HL-60/S4 (cell line): ENCODE measurements at regions not wholly inside any gene's neighbourhood (a gene's known extent, or its start where the extent isn't known, plus 50 kb on each side); places are given as distances from the start of the nearest gene placed in this dataset.
"Not testable (repeated sequence)": the region's sequence is repeated elsewhere in the genome, so short reads cannot be mapped to it uniquely, and the experiment has no call there.

ENCODE experiments used
- in situ Hi-C: fragments of 300-500 bp; cut with MboI; formaldehyde crosslinking; loops from 2 replicates; pipeline ENCODE4 v1.14.3; 2022; ENCODE audit warnings: low sequenced_read_pairs

DNA sequence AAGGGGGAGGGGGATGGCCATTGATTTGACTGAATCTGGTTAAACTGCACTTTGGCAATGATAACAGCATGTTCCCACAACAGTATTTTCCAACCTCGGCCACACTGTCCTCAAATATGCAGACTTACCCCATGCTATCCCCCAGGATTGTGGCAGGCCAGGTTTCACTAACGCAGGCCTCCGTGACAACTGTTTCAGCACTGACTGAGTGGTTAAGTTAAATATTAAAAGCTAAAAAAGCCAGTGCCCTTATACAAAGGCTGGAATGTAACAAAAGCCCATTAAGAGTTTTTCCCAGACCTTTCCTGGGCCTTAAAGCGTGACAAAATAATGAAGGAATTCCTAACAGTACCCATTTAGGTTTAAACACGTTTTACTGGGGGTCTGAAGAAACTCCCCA, 202.9 kb downstream of the USP25 start:
- in situ Hi-C loops = no loop called here

DNA sequence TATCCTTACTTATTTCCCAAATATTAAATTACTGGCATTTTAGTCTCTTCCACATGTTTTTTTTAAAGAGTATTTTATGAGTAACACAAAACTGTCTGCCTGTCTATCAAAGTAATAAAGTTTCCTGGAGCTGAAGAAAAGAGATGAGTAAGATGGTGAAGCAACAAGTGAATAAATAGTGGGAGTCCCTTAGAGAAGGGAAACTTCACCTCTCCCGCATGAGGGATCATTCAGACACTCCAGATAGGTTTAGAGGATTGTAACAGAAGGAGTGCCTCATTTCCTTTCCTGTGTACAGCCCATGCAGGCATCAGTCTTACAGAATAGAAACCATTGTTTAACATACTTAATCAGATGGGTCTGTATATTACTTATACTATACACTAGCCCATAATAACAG, 205.7 kb downstream of the USP25 start:
- in situ Hi-C loops = no loop called here

DNA sequence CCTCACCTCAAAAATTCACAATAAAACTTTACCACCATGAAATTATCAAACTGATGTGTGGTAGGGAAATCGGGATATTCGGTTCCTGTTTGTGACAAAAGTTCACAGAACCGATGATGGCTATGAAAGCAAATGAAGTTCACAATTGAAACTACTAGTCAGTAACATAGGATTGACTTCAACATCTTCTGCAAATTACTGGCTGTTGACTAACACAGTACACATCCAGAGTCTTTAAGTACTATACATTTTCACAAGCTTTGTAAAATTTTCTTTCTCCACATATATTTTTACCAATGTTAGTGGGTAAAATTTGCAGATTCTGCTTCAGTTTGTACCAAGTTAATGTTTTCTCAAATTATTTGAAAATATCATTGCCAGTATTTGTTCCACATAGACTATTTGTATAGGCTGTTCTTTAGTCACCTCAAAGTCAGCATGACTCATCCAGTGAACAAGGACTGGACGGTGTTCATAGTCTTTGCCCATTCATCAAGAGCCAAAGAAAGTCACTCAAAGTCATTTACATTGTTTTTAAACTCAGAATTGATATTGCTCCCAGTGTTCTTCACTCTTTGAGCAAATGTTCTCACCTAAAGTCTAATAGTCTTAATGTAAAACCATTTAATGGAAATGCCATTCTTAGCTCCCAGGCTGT, 213.4 kb downstream of the USP25 start:
- in situ Hi-C loops = no loop called here

DNA sequence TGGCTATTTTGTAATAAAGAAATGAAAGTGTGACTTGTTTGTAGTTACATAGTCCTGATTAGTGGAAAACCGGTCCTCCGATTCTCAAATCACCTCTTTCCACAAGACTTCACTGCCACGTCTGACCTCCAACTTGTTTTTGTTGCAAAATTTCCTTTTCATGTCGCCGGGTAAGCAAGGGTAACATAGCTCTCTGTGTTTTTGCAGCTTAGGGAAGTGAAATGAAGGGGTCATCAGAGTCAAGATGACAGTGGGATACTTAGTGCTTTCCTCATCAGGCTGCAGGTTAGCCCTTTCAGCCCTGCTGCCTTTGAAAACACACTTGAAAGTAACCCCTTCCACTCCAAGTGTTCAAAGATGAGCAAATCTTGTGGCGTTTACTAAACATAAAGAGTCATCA, 217.9 kb downstream of the USP25 start:
- in situ Hi-C loops = no loop called here

DNA sequence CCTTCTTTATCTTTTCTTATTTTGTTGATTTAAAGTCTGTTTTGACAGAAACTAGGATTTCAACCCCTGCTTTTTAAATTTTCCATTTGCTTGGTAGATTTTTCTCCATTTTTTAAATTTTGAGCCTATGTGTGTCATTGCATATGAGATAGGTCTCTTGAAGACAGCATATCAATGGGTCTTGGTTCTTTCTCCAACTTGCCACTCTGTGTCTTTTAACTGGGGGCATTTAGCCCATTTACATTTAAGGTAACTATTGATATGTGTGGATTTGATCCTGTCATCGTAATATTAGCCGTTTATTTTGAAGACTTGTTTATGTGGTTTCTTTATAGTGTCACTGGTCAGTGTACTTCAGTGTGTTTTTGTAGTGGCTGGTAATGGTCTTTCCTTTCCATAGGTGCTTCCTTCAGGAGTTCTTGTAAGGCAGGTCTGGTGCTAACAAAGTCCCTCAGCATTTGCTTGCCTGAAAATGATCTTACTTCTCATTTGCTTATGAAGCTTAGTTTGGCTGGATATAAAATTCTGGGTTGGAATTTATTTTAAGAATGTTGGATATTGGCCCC, 223.9 kb downstream of the USP25 start:
- in situ Hi-C loops = no loop called here

DNA sequence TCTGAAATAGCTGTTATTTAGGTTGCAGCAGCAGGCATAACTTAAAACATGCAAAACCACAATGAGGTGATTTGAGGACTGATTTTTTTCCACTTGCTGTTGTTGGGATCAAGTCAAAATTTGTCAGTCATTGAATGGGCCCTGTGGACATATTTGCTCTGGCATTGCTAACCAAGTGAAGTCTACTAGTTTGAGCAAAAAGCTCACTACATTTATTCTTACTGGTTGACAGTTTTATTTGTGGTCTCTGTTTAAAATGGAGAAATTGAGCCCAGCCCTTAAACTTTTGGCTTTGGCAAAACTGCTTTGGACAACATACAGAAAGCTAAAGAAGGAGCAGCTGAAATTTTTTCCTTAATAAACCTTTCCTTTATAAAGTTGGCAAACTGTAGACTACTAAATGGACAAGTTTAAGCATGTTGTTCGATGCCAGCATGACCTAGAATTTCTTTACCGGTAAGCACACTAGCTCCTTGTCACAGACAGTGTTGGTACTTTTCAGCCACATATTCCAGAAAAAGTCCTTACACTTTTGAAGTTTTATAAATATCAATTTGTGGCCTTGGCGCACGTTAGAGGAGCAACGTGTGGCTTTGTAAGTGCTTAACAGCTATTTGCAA, 234.6 kb downstream of the USP25 start:
- in situ Hi-C loops = no loop called here

DNA sequence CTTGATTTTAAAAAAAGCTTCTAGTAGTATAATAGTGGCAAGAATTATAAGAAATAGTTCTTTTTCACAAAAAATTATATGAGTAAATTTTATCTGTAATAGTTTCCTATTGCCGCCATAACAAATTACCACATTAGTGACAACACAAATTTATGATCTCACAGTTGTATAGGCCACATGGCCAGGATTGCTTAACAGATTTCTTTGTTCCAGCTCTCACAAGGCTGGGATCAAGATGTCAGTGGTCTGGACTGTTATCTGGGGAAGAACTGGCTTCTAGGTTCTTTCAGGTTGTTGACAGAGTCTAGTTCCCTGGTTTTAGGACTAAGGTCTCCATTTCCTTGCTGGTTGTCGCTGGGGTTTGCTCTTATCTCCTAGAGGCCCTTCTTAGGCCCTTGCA, 236.4 kb downstream of the USP25 start:
- in situ Hi-C loops = no loop called here

DNA sequence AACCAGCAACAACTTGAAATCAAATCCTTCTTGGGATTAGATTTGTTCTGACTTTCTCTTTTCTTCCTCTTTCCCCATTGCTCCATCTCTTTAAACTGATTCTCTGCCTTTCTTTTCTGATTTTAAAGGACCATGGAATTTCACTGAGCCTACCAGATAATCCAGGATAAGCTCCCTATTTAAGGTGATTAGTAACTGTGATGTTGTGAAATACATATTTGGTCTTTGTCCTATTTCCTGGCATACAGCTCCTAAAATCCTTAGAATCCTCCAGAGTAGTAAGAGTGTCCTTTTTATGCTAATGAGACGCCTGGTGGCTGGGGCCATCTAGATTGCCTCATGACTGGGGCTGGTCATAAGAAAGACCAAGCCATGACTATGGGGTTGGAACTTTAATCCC, 236.9 kb downstream of the USP25 start:
- in situ Hi-C loops = no loop called here

DNA sequence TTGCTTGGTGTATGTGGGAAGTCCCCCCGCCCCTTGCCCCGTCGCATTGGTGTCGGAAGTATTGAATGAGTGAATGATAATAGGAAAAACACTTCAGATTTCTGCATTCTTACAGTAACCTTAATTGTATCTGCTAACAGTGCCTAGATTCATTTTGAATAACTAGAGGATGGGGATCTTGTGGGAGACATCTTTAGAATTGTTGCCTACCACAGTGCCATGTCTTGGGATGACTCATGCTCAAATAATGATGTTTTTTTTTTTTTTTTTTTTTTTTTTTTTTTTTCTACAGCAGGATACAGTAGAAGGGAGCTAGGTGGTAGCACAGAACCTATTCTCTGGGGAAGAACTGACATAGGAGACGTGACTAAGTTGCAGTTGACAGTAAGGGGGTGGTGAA, 237.9 kb downstream of the USP25 start:
- in situ Hi-C loops = no loop called here

DNA sequence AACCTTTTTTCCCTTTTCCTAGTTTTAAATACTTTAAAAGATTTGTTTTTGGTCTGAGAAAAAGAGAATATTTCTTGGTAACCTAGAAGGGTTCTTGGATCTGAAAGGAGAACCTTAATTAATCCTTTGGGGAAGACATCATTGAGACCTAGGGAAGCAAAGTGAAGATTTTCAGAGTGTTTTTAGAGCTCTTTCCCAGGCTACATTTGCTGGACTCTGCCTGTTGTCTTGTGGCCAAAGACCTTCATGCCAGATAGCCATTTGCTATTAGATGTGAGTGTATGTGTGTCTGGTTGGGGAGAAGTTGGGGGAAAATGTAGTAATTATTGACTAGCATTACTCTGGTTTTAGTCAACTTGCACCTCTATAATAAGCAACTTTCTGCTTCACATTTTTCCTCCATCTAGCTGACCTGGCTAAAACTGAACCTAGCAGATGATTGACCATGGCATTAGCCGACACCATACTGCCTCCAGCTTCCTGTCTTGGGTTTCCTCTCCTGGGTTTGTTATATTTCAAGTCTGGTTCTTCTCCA, 239.1 kb downstream of the USP25 start:
- in situ Hi-C loops = no loop called here

DNA sequence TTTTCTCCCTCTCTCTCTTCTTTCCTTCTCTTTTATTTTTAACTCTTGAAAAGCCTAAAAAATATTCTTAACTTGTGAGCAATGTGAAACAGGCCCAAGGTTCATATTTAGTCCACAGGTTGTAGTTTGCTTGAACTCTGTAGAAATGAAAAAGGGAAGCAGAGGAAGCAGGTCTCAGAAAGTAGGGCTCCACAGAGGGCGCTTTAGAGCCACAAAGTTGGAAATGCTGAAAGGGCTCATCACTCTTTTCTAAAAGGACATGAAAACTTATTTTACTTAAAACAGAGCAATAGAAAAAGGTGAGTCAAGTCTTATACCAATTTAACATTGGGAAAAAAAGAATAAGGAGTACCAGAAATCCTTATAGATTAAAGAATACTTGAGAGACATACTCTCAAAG, 247.0 kb downstream of the USP25 start:
- in situ Hi-C loops = no loop called here

DNA sequence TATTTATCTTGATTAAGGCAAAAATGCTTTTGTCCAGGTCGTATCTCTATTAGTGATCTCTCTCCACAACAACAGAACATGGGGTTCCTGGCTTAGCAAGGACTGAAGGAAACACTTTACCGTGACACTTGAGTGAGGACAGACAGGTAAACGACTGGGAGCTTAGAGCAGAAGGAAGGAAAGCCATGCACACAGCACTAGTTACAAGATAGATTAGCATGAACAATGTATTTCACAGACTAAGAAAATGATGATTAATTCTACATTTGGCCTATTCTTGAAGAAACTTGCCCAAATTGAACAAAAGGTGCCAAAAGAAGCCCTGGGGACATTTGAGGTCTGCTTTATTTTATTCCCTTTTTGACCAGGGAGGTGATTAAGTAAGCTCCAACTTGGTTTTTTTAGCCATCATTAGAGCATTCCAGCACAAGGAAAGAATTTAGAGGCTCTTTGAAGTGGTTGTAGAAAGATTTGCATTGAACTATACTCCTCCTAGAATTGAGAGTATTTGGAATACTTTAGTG, 248.5 kb downstream of the USP25 start:
- in situ Hi-C loops = no loop called here

DNA sequence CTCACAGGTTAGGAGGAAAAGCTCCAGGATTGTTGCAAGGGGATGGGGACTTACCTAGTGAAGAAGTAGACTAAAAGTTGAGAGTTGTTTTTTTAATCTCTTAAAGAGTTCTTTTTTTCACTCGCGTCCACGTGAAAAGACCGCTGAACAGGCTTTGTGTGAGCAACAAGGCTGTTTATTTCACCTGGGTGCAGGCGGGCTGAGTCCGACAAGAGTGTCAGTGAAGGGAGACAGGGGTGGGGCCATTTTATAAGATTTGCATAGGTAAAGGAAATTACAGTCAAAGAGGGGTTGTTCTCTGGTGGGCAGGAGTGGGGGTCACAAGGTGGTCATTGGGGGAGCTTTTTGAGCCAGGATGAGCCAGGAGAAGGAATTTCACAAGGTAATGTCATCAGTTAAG, 249.7 kb downstream of the USP25 start:
- in situ Hi-C loops = not testable (repeated sequence)

DNA sequence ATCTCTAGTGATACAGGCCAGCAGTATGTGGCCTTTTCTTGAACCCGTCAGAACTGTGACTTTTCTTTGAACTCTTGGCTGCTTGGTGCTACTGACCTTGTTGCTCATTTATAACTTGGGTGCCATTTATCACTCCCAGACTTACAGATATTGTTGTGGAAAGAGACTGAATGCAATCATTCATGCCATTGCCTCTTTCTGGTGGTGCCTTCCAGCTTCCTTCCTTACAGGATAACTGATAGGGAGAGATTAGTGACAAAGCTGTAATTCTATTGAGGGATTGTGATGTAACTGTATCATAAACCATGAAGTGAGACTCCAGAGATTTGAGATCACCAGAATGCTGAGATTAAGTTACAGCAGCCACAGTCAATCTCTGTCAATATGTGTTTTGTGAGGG, 256.5 kb downstream of the USP25 start:
- in situ Hi-C loops = no loop called here

DNA sequence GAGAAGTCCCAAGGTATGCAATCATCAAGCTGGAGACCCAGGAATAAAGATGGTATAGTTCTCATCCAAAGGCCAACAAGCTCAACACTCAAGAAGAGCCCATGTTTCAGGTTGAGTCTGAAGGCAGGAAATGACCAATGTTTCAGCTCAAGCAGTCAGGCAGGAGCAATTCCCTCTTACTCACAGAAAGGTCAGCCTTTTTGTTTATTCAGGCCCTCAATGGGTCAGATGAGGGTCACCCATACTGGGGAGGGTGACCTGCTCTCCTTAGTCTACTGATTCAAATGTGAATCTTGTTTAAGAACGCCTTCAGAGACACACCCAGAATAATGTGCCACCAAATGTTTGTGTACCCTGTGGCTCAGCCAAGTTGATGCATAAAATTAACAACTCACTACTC, 262.4 kb downstream of the USP25 start:
- in situ Hi-C loops = no loop called here

DNA sequence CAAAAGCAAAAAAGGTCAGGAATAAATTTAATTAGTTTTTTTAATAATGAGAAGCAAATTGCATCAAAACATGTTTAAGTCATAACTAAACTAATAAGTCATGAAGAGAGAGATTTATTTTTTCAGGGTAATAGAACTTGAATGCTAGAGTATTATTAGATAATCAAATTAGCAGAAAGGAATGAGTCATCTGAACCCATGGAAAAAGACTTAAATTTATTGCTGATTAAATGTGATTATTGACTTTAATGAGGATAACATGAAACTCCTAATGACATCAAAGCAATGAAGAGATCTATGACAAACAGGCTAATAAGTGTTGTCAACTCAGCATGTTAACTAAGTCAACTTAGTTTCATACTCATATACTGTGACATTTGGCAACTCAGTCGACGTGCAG, 264.2 kb downstream of the USP25 start:
- in situ Hi-C loops = no loop called here

DNA sequence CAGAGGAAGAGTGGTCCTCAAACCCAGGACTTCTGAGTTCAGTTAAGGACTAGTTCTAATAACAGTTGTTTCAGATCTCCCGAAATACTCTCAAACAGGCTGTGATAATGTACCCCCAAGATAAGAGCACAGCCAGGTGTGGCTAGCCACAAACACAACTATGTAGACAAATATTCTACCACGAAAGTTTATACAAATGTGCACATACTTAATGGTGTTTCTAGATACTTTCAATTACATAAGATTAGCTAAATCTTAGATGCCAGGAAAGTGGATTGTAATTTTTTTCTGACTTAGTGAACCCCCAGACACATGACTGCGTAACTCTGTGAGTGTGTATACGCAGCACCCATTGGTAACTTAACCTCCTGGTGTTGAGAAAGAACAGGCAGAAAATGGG, 270.0 kb downstream of the USP25 start:
- in situ Hi-C loops = no loop called here

DNA sequence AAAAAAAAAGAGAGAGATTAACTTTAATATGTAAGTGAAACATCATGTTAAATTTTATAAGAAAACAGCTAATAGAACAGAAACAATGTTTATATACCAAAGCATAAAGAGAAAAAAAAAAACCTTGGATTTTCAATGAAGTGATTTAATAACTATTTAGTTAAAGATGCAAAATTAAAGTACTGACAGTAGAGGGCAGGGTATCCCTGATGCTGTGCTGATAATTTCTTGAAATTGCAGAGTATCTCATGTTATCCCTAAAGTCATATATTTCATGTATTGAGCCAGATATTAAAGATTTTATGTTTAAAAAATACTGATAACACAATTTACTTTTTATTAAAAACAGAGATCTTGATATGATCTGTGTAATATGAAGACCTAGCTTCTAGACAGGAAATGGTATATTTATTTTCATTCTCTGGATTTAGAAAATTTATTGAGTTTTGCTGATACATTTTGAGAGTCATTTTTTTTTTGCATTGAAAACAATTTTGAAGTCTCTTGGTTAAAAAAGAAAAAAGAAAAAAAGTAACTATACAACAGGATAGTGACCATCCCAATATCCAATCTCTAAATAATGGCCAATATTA, 273.2 kb downstream of the USP25 start:
- in situ Hi-C loops = no loop called here

DNA sequence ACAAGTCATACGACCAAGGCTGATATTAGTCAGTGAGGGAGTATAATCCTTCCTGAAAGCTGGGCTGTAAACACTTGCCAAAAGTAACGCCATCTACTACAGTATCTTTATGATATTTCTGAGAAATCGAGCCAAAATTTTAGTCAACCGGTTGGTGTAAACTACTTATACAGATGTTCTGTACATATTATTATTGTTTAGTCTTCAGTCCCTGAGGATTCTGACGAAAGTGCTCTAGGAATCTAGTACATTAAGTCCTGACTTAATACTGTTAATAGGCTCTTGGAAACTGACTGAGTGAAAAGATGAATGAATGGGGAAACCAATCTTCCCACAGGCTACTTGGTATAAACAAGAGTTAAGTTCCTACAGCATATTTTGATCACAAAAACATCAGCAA, 274.3 kb downstream of the USP25 start:
- in situ Hi-C loops = no loop called here

DNA sequence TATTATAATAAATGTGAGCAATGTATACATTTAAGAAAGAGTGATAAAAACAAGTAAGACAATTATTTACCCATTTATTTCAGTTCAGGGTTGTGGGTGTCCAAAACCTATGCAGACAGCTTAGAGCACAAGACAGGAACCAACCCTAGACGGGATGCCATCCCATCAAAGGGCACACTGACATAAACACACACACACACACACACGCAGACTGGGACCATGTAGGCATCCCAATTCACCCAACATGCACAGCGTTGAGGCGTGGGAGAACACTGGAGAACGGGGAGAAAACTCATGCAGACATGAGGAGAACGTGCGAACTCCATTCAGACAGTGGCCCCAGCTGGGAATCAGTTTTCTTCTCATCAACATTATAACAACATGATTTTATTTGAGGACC, 274.7 kb downstream of the USP25 start:
- in situ Hi-C loops = no loop called here

DNA sequence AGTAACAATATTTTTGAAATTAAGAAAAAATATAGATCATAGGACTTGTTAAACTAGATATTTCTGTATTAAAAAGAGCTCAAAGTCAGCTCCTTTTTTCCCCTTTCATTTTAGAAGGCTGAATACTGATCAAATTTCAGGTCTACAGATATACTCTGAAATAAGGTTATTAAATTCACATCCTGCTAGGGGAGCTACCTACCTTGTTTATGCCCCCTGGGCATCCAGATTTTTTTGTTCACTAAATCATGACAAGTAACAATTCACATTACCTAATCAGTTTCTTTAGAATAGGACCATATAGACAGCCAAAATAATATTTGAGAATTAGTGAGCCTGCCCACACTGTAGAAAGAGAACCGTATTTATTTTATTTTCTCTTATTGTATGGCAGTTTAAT, 276.2 kb downstream of the USP25 start:
- in situ Hi-C loops = no loop called here

DNA sequence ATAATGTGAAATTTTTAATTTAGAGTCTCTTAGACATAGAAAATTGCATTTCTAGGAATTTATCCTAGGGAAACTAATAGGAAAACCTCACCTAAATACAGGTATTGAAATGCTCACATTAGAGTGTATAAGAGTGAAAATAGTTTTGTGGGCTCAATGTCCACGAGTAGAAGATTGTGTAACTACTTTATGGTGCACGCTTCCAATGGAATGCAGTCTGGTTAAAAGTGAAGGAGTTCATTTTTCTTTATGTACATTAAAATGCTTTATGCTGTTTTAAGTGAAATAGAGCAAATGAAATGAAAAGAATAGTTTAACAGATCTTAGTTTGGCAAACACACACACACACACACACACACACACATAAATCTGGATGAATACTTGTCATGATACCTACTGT, 278.2 kb downstream of the USP25 start:
- in situ Hi-C loops = no loop called here
